DMS153 treated with DMSO at 0.1 percent for 48 hours (cell line): ENCODE measurements at regions not wholly inside any gene's neighbourhood (a gene's known extent, or its start where the extent isn't known, plus 50 kb on each side); places are given as distances from the start of the nearest gene placed in this dataset.
"Not testable (repeated sequence)": the region's sequence is repeated elsewhere in the genome, so short reads cannot be mapped to it uniquely, and the experiment has no call there.

Experiments used
- DNase-seq: peaks from one replicate; lab custom pipeline; 2025; ENCODE audit not compliant: unreplicated experiment; lab: John Stamatoyannopoulos, UW

DNA sequence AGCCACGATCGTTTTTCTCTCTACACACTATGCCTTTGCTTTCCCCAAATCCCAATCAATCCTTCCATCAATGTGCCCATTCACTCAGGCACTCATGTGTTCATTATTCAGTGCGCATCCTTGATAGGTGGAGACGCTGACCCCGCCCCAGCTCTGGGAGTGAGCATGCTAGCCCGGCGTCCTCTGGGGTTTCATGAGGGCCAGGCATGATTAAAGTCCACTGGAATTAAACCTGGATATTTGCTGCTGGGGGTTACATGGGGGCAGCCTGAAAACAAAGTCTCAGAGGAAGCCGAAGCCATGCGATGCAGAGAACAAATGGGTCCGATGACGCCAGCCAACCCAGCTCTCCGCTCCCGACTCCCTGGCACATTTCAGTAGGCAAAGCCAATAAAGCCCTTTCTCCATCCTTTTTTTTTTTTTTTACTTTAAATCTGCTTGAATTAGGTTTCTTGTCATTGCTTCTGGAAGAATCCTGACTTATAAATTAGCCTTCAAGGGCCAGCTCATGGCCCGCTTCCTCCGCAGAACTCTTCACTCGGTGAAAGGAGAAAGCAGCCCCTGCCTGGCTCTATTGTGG is 316.4 kb upstream of the ID2 start:
- DNase-seq, result no peak

DNA sequence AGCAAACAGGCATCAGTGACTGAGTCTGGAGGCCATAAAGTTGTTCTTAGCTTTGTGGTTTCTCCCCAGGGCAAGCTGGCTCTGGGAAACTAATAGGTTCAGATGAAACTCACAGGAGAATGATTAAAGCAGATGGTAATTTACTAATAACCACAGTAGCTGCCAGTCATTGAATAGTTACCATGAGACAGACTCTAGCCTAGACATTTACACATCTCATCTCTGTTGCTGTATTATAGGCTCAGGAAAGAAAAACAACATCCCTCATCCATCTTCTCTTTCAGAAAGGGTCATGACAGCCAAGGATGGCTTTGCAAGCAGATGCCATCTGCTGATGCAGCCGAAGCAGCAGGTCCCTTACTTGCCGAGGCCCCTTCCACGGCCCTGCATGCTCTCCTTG is 314.0 kb upstream of the ID2 start:
- DNase-seq, result no peak

- DNase-seq, result no peak
Measured at GRCh38 chr2:8368463-8368862, 313.4 kb upstream of the ID2 start.

- DNase-seq, result no peak
Measured at GRCh38 chr2:8369522-8369921, 312.3 kb upstream of the ID2 start.

GRCh38 chr2:8370258-8370802 is 311.5 kb upstream of the ID2 start:
- no peak for DNase-seq

DNA sequence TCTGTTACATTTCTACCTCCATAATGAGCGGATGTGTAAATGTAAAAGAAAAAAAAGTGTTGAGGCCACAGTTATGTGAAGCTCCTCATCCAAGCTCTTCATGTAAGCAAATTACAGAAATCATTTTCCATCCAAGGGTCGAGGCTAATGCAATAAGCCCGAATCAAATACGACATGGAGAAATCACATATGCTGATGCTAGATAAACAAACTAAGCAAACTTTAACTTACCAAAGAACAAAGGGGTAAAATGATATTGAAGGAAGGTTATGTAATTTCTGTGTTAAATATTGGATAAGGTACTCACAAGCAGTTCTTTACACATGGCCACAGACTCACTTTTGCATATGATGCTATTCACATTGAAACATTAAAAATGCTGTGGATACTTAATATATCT is 310.2 kb upstream of the ID2 start:
- DNase-seq, result no peak

GRCh38 chr2:8374782-8375181 is 307.1 kb upstream of the ID2 start:
- DNase-seq, result no peak

GRCh38 chr2:8376603-8377410 is 305.0 kb upstream of the ID2 start:
- no peak for DNase-seq

- no peak for DNase-seq
Measured at GRCh38 chr2:8378016-8378810, 303.6 kb upstream of the ID2 start.

- DNase-seq, result no peak
Measured at GRCh38 chr2:8379128-8379527, 302.7 kb upstream of the ID2 start.

GRCh38 chr2:8379549-8379948 is 302.3 kb upstream of the ID2 start:
- DNase-seq, result no peak

DNA sequence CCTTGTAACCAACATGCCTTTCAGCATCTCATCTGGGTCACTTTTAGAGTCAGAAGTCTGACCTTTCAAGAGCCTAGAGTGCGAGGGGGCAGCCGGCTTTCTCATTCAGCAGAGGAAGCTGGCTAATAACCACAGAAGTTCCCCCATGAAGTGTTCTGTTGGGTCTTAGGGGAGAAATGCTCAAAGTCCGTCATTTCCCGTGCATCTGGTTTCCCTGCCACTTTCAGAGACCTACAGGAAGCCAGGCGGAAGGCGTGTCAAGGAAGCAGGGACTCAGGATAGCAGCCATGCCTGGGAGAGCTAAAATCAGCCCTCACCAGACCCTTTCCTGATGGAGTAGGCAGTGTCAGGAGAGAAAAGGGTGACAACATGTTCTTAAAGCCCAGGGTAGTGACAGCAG is 301.8 kb upstream of the ID2 start:
- DNase-seq, result no peak

DNA sequence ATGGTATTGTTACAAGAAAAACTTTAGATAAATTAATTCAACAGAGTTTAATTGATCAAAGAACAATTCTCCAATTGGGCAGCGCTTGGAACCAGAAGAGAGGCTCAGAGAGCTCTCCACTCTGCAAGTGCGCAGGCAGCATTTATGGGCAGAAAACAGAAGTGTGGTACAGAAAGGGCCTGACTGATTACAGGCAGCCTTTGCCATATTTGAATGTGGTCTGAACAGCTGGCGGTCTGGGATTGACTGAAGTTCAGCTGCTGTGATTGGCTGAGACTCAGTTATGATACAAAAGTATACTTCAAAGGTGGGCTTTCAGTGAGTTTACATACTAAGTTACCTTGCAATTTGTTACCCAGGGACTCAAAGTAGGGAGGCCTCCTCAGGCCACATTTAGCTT is 301.3 kb upstream of the ID2 start:
- DNase-seq, result no peak

DNA sequence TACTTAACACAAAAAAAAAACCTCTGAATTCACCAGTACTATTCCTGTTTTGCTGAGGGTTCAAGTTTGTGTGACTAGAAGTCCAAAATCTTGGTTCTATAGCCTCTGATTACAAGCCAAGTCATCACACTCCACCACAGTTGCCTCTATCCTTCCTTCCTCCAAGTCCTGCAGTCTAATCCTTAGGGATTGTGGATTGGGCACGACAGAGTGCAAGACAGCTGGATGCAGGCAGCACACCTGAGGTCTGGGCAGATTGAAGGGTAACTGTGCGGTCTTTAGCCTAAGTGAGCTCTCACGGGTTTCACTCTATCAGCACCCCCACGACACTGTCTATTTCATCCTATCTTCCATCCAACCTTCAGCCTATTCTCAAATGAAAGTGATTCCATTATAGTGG is 299.4 kb upstream of the ID2 start:
- DNase-seq, result no peak

- not testable (repeated sequence) for DNase-seq
Measured at GRCh38 chr2:8386748-8387147, 295.1 kb upstream of the ID2 start.

GRCh38 chr2:8388781-8389180 is 293.1 kb upstream of the ID2 start:
- DNase-seq, result no peak

GRCh38 chr2:8389431-8390108 is 292.3 kb upstream of the ID2 start:
- DNase-seq, result no peak

- DNase-seq, result no peak
Measured at GRCh38 chr2:8391126-8391525, 290.7 kb upstream of the ID2 start.

DNA sequence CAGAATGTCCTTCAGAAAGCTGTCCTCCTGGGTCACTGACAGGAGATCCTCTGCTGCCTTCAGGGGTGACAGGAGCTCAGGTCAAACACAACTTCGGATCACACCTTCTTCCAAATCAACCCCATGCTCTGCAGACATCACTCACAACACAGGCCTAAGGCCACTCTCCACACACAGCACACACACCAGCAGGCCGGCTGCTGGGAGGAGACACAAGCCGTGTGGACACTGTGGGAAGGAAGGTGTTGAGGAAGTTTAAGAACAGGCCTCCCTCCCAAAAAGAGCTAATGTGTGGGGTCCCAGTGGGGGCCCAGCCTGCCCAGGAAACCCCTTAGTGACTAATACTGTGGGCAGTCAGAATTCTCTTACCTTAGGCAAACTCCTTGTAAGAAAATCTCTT is 290.3 kb upstream of the ID2 start:
- DNase-seq, result no peak

DNA sequence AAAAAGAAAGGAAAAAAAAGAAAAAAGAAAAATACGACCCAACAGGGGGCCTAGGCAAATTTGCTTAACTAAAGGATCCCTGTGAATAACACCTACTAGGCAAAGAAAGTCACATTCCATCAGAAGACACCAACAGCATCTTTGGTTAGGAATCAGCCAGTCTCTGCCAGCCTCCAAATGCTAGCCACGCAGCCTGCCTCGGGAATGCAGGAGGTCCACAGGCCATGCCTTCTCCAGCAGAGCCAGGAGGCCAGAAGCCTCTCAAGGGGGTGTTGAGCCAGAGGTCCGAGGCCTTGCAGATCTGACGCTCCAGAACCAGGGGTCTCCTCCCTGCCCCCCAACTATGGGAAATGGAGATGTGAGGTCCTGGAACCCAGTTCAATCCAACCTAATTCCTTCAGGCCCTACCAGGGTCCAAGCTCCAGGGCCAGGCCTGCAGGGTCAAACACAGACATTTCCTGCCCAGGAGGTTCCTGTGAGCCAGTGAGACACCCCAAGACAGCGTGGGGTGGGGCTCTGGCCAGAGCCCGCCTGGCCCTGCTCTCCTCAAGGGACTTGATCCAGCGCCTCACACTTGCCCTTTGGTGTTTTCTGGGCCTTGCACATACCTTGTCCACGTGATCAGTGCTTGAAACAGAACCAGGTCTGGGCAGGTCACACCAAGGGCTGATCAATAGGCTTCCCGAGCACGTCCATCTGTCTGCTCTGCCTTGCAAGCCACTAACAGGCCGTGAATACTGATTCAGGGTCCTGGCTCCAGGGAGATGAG is 289.6 kb upstream of the ID2 start:
- DNase-seq, result no peak

DNA sequence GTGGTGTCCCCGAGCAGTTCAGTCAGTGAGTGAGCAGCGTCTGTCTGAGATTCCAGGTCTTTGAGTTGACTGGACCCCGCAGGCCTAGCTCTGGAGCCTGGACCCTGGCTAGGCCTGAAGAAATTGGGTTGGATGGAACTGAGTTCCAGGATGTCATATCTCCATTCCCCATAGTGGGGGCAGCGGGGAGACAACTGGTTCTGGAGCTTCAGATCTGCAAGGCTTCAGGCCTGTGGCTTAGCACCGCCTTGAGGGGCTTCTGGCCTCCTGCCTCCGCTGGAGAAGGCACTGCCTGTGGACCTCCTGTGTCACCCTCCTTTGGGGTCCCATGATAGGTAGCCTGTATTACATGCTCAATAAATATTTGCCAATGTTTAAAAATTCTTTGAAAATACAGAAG is 288.4 kb upstream of the ID2 start:
- no peak for DNase-seq
